ENCODE measurements at regions not wholly inside any gene's neighbourhood (a gene's known extent, or its start where the extent isn't known, plus 50 kb on each side); places are given as distances from the start of the nearest gene placed in this dataset.
"Not testable (repeated sequence)": the region's sequence is repeated elsewhere in the genome, so short reads cannot be mapped to it uniquely, and the experiment has no call there.

GRCh38 chr2:47689118-47689517 is 93.8 kb upstream of the MSH6 start:
- not testable (repeated sequence) for DNase-seq

GRCh38 chr2:47688561-47688960 is 94.4 kb upstream of the MSH6 start:
- no peak for DNase-seq

- no peak for DNase-seq
Observed at GRCh38 chr2:47687856-47688255, 95.1 kb upstream of the MSH6 start.

DNA sequence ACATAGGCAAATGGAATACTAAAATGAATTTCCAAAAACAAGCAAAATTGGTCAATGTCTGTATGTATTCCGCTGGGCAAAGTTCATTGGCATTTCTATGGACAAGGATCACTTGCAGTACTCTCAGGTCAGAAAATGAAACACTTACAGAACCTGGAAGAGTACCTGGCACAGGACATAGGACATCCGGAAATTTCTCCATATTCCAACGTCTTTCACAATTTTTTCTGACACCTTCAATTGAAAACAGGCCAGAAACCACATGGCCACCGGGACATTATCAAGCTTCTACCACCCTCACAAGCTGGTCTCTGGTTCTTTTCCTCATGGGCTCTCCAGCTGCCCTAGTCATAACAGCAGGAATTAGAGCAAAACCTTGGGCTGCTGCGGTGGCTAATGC is 96.9 kb upstream of the MSH6 start:
- DNase-seq: no peak

DNA sequence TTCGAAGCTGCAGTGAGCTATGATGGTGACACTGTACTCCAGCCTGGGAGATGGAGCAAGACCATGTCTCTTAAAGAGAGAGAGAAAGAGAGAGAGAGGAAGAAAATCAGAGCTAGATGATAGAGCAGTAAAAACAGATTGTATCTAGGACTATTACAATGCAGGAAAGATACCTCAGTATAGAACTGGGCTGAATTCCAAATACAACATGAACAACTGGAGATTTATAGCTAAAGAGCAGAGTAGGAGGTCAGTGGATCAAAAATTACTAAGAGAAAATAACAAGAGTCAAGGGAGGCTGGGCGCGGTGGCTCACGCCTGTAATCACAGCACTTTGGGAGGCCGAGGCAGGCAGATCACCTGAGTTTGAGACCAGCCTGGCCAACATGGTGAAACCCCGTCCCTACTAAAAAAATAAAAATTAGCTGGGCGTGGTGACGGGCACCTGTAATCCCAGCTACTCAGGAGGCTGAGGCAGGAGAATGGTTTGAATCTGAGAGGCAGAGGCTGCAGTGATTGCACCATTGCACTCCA is 100.7 kb upstream of the MSH6 start:
- DNase-seq: no peak

GRCh38 chr2:47676261-47676926 is 105.6 kb upstream of the KCNK12 start:
- no peak for DNase-seq

GRCh38 chr2:47675196-47675825 is 104.5 kb upstream of the KCNK12 start:
- DNase-seq: no peak

DNA sequence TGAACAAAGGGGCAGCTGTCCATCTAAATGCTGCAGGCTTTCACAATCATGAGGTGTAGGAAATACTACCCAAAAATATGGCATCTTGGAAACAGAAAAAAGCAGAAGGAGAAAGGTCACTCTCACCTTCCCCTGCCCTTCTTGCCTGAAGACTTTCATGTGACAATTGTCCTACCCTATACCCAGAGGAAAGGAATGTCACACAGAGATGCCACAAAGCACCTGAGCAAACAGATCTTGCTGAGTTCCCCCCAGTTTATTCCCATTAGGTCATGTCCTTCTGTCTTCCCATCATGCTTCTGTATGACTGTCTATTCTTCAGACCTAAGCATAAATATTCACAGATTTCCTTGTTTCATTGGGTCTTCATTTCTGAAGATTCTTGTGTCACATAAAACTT is 95.5 kb upstream of the KCNK12 start:
- DNase-seq: no peak

GRCh38 chr2:47664817-47665216 is 94.0 kb upstream of the KCNK12 start:
- no peak for DNase-seq

GRCh38 chr2:47662552-47662951 is 91.8 kb upstream of the KCNK12 start:
- no peak for DNase-seq

- no peak for DNase-seq
Observed at GRCh38 chr2:47661310-47661709, 90.5 kb upstream of the KCNK12 start.

GRCh38 chr2:47660168-47660567 is 89.4 kb upstream of the KCNK12 start:
- no peak for DNase-seq

DNA sequence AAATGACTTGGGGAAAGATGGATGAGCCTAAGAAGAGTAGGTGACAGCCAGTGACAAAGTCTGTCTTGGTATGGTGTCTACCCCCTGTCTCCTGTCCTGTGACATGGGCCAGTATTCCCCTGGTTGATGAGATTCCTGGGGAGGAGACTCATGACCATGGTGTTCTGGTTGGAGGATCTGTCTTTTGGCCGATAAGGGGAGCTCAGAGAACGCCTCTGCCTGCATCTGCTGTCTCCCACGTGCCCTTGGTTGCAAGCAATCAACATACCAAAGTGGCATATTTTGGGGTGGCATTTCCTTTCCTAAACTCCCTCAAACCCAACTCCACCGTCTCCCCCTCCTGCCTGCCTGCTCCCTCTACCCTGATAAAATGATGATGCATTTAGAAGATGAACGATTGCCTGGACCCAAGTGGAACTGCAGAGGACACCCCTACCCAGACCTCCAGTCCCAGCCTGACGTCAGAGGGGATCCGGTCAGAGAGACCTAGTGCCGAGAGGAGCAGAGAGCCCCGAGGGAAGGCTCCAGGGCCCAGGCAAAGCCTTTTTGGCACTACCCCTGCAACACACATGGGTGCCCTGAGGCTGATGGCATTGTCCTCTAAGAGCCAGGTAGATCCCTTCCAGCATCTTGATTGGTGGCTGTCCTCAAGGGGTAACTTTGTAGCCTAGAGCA is 88.0 kb upstream of the KCNK12 start:
- no peak for DNase-seq

GRCh38 chr2:47657886-47658489 is 87.2 kb upstream of the KCNK12 start:
- no peak for DNase-seq

DNA sequence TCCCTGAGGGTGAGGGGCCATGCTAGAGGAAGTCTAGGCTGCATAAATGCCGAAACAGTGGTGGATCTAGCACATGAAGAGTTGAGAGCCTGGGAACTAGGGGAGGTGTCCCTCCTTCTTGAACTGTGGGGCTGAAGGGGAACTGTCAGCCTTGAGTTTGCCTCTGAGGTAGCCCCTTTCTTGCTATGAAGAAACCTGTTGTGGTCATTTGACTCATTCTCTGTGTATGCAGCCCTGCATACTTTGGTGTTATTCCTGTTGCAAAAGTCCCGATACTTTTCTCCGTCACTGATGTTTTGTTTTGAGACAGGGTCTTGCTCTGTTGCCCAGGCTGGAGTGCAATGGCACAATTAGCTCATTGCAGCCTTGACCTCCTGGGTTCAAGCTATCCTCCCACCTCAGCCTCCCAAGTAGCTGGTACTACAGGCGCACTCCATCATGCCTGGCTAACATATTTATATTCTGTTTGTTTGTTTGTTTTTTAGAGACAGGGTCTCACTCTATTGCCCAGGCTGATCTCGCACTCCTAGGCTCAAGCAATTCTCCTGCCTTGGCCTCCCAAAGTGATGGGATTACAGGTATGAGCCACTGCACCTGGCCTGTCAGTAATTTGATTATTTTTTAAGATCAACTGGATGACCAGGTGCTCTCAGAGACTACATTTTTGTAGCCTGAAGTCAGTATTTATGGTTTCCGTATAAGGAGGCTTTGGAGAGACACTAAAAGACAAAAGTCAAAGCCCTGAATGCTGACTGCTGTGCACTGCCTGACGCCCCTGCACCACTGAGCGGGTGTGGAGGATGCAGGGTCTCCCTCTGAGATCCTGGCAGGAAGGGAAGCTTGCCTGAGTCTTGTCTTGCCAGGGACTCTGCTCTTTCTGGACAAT is 86.2 kb upstream of the KCNK12 start:
- DNase-seq: no peak

GRCh38 chr2:47655563-47655880 is 84.7 kb upstream of the KCNK12 start:
- no peak for DNase-seq

- no peak for DNase-seq
Observed at GRCh38 chr2:47654790-47655562, 84.2 kb upstream of the KCNK12 start.

- DNase-seq: peak; percentile 33
Observed at GRCh38 chr2:47653902-47654789, 83.4 kb upstream of the KCNK12 start.

DNA sequence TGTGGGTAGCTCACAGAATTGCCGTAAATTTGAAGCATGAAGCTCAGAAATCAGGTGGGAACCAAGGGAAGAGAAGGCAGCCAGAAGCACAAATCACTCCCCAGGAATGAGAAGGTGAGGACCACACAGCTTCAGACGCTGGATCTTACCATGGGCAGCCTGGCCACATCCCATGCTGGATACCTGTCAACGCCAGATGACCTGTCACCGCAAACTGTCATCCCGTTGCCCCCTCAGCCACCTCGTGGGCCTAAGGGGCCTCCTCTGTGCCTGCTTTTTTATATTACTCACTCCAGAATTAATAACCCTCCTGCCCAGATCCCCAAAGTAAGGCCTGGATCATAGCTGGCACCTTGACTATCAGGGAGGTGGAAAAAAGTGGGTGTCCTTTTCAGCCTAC is 82.3 kb upstream of the KCNK12 start:
- DNase-seq: no peak

GRCh38 chr2:47652061-47652690 is 81.4 kb upstream of the KCNK12 start:
- no peak for DNase-seq

All from midbrain (tissue), 1 donor.